ENCODE measurements at regions not wholly inside any gene's neighbourhood (a gene's known extent, or its start where the extent isn't known, plus 50 kb on each side); places are given as distances from the start of the nearest gene placed in this dataset.

DNA sequence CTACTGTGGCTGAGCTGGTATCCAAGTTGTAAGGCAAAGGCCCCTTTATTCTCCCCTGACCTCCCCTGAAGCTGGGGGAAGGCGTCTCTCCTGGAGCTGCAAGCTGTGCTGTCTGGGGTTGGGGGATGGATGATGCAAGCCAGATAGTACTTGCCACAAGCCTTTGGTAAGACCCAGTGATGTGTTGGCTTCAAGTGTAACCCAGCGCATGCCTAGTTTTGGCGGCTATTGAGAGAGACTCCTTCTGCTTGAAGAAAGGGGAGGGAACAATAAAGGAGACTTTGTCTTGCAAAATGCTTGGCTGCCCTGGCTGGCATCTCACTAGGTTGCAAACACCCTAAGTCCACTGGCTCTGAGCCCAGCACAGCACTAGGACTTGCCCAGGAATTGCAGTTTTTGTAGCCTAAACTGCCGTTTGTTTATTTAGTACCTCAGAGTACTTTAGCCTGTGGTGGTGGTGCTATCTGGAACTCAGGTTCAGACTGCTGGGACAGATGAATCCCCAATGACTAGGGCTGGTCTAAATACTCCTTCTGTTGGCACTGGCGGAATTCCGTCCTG is 108.2 kb downstream of the TNFSF13B start:
- TF ChIP-seq EZH2 (IDR thresholded peaks at IDR 0.05; ENCODE audit: insufficient read depth, poor library complexity, severe bottlenecking) (no peak), EZH2phosphoT487 (IDR thresholded peaks at IDR 0.05; ENCODE audit: insufficient read depth, low read depth) (no peak)

Measured in GM23248 (cell line).